Skeletal muscle cell (primary cell): ENCODE measurements at regions not wholly inside any gene's neighbourhood (a gene's known extent, or its start where the extent isn't known, plus 50 kb on each side); places are given as distances from the start of the nearest gene placed in this dataset.
"Not testable (repeated sequence)": the region's sequence is repeated elsewhere in the genome, so short reads cannot be mapped to it uniquely, and the experiment has no call there.

Source experiments
- DNase-seq: peaks from one replicate; pipeline ENCODE4 v3.0.0-alpha.2; 2010; ENCODE audit warnings: low read depth
- H3K4me3 ChIP-seq: 2 replicates; pipeline ENCODE4 v1.5.1; 2011; ENCODE audit warnings: low read depth, mild to moderate bottlenecking, control low read depth, low read length, moderate library complexity

DNA sequence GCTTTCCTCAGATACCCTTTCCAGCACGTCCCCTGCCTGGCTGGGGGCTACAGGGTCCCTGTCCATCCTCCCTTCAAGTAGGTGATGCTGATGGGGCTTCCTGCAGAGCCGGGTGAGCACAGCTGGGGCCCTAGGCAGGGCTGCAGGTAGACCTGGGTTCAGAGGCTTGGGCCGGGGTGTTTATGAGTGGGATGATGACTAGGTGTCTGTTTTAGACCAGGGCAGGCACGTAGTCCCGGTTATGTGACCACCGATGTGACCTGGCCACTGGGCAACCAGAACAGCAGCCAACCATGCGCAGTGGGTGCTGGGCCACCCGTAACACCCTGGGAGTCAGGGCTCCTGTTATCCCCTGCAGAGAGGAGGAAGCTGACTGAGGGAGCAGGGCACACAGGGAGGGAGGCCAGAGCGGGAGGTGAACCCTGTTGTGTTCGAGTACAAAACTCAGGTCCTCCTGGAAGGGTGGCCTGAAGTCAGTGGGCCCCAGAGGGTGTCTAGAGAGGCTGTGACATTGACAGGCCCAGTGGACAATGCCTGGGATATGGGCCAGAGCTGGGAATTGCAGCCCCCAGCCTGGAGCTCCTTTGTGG lies 101.6 kb downstream of the PLXNA1 start:
- no peak overlapping the region for H3K4me3 ChIP-seq
- no peak for DNase-seq

DNA sequence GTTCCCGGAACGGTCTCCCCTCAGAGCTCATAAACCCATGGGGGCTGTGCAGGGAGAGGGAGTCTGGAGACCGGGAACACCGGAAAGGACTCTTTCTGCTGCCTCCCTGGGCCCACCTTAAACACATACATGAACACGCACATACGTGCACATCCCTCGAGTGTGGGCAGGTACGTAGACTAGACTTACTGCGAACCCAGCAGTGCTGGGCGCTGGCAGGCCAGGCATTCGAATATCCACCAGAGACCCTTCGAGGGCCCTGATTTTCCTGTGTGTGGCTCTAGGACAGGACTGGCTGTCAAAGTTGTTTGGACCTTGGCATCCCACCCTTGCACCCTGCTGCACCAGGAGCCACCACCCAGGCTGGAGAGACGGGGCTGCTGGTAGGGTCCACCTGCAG lies 102.7 kb downstream of the PLXNA1 start:
- no peak for DNase-seq
- H3K4me3 ChIP-seq = no peak overlapping the region

GRCh38 chr3:127086591-127086990 lies 103.7 kb downstream of the PLXNA1 start:
- DNase-seq, H3K4me3 ChIP-seq: not testable (repeated sequence)

- H3K4me3 ChIP-seq = no peak overlapping the region
- no peak for DNase-seq
Measured at GRCh38 chr3:127087441-127087840, 104.5 kb downstream of the PLXNA1 start.

DNA sequence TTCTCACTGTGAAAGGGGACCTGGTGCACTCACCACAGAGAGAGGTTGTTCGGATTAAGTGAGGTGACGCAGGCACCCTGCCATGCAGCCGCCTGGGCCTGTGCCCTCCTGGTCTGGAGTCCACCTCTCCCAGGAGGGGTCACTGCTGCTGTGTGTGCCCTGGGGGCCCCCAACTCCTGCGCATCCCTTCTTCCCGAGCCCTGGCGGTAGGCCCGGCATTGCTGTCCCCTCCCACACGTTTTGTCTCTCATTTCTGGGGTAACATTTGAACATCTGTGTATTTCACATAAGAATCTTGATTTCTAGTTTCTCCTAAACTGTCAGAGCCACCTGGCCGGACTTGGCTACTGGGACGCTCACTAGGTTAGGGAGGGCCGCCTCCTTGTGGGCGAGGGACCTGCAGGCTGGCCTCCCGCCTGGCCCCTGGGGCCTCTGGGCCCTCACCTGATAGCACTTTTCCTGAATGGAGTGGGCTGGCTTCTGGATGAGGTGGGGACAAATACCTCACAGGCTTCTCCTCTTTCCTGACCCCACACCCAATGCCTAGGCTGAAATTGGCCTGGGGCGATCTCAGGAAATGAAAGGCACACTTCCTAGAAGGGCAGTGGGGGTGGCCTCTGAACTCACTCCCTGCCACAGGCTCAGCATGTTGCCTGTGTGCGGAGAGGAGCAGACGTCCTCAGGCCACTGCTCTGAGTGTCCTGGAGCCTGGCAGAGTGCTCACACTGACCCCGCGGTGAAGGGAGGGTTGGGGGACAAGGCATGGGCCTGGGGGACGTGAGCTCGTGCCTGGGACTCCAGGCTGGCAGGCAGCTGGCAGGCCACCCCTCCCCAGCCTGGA lies 104.2 kb upstream of the PRR23E start:
- H3K4me3 ChIP-seq = no peak overlapping the region
- no peak for DNase-seq

DNA sequence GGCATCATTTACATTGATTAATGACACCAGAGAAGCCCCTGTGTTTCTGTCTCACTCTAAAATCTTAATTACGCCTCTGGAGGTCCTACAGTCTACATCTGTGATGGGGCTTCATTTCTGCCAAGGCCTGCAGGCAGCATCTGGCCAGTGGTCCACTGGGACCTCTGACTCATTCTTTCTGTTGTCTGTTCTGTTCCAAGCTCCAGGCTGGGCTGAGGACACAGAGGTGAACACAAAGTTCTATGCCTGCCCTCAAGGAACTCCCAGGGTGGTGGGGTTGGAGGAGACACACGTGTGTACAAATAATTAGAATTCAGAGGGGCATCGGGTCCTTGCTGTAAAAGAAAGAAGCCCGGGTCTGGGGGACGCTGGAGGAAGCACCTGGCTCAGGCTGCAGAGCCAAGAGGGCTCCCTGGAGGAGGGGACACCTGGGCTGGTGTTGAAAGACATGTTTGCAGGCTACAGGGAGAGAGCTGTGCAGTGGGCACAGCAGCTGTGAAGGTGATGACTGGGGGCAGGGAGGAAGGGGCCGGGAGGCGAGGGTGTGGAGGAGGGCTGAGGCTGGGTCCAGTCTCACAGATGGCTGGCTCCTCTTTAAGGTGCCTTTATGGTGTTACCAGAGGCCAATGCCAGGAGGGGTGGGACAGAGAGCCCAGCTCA lies 103.3 kb upstream of the PRR23E start:
- no peak overlapping the region for H3K4me3 ChIP-seq
- peak; percentile 56 for DNase-seq

- no peak overlapping the region for H3K4me3 ChIP-seq
Measured at GRCh38 chr3:127090218-127091160, 102.4 kb upstream of the PRR23E start.

GRCh38 chr3:127091376-127091775 lies 101.6 kb upstream of the PRR23E start:
- no peak overlapping the region for H3K4me3 ChIP-seq
- no peak for DNase-seq

More at GRCh38 chr3:127090218-127091160, 102.4 kb upstream of the PRR23E start:
- DNase-seq = no peak

- no peak overlapping the region for H3K4me3 ChIP-seq
- DNase-seq = no peak
Measured at GRCh38 chr3:127092368-127092767, 100.6 kb upstream of the PRR23E start.

- H3K4me3 ChIP-seq = no peak overlapping the region
- DNase-seq = no peak
Measured at GRCh38 chr3:127092776-127093175, 100.2 kb upstream of the PRR23E start.

DNA sequence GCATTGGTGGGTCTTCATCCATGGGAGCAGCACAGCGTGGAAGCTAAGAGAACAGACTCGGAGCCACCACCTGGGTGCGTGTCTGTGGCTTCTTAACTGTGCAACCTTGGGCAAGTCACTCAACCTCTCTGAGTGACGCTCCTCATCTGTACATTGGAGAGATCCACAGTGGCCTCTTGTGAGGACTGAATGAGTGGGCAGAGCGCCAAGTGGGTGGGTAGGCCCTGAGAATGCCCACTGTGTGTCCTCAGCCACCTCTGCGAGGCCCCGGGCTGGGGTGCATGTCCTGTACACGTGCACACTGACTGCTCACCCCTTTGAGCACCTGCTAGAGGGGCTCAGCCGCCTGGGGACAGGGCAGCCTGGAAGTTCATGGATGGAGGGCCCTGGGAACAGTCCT lies 99.6 kb upstream of the PRR23E start:
- DNase-seq = no peak

DNA sequence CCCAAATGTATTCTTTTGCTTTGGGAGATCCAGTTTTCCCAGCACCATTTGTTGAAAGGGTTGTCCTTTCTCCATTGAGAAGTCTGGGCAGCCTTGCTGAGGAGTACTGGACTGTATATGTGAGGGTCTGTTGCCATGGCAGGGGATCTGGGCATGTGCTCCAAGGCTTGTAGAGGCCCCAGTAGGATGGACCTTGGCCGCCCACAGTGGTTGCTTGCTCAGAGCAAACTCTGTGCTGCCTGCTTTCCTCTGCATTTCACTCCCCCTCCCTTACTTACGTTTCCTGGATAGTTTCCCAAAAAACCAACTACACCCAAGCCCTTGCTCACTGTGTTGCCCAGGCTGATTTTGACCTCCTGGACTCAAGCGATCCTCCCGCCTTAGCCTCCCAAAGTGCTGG lies 97.2 kb upstream of the PRR23E start:
- no peak for DNase-seq
- H3K4me3 ChIP-seq = no peak overlapping the region

More for the DNA sequence above, 99.6 kb upstream of the PRR23E start:
- H3K4me3 ChIP-seq = no peak overlapping the region

GRCh38 chr3:127096256-127097071 lies 96.5 kb upstream of the PRR23E start:
- no peak for DNase-seq
- no peak overlapping the region for H3K4me3 ChIP-seq

- no peak for DNase-seq
- H3K4me3 ChIP-seq = no peak overlapping the region
Measured at GRCh38 chr3:127097072-127097405, 95.9 kb upstream of the PRR23E start.

DNA sequence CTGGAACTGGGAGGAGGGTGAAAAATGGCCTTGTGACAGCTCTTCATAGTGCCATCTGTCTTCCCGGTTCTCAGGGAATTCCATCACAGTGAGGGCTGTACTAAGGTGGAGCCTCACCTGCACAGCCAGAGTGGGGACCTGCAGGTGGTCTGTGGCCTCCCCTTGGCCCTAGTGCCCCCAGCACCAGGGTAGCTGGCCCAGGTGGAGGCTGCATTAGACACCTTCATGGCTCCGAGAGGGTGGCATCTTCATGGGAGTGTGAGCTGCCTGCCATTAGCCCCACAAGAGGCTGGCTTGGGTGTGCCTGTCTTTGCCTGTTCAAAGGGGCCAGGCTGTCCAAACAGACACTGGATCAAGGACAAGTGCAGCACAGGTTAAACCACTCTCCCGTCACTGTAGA lies 95.5 kb upstream of the PRR23E start:
- no peak for DNase-seq
- no peak overlapping the region for H3K4me3 ChIP-seq

DNA sequence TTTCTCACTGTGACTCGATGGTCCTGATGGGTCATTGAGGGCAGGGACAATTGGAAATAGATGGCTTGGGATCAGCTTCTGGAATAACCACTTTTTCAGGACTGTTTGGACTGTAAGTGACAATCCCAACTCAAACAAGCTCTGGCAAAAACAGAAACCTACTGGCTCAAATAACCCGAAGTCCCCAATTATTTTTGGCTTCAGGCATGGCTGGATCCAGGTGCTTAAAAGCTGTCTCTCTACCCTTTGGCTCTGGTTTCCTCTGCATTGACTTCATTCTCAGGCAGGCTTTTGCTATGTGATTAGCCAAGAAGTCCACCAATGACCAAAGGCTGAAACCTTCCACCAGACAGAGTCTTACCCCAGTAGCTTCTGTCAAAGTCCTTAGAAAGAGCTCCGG lies 92.9 kb upstream of the PRR23E start:
- no peak overlapping the region for H3K4me3 ChIP-seq
- DNase-seq = no peak

DNA sequence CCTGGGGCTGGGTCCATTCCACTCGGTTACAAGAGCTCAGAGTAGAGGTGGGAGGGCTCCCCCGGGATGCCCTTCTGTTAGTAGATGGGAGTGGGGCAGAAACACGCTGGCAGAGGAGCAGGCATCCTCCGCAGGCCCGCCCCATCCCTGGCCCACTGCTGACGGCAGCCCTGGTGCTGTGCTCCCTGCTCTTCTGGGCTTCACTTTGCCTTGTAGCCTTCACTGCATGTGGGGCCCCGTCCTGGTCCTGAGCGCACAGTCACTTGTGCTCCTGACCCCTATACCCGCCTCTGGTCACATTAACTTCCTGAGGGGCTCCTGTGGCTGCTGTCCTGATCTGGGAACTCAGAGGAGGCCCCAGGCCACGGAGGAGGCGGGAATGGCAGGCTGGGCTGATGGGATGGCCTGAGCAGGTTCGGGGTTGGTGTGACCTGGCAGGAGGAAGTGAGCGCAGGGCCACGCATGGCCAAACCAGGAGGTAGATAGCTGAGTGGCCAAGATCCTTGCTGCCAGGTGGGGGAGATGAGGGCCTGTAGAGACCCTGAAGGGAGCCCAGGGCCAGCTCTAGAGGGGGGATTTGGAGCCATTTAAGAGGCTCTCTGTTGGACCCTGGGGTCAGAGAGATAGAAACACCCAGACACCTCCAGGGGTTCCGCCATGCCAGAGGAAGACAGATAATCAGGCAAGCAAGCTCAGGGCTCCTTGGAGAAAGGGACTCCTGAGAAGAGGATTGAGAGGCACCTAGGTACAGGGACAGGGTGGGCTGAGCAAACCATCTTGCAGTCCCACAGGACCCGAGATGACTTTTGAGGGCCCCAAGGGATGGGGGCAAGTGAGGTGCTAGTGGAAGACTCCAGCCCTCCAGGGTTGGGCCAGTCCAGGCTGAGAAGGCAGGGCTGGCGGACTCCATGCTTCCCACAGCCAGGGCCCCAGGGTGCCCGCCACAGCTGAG lies 92.2 kb upstream of the PRR23E start:
- no peak overlapping the region for H3K4me3 ChIP-seq
- no peak for DNase-seq
